Left lung (tissue), 4 donors: ENCODE measurements at regions not wholly inside any gene's neighbourhood (a gene's known extent, or its start where the extent isn't known, plus 50 kb on each side); places are given as distances from the start of the nearest gene placed in this dataset.

ENCODE experiments used
- ATAC-seq: fragments of 200-7000 bp; cut with Tn5 transposase; one replicate; pipeline ENCODE4 v1.9.1; 2020; ENCODE audit warnings: moderate library complexity
- DNase-seq, 4 donors: peaks; one replicate each; pipeline ENCODE4 v3.0.0-alpha.2; 2013 to 2020
- H3K27ac ChIP-seq, 2 donors: fragments of 200-600 bp; sonication (generic) in 1 of 2; one replicate each; pipeline versions ENCODE4 v1.5.0 to v1.8.0; 2020 to 2021
- H3K27me3 ChIP-seq, 2 donors: fragments of 200-600 bp; sonication (generic) in 1 of 2; one replicate each; pipeline versions ENCODE4 v1.5.0 to v1.8.0; 2020 to 2021
- H3K36me3 ChIP-seq, 2 donors: fragments of 200-600 bp; sonication (generic) in 1 of 2; one replicate each; pipeline versions ENCODE4 v1.5.0 to v1.8.0; 2020 to 2021
- H3K4me1 ChIP-seq, 2 donors: fragments of 200-600 bp; one replicate each; pipeline ENCODE4 v1.8.0; 2021
- H3K4me3 ChIP-seq, 2 donors: fragments of 200-600 bp; sonication (generic) in 1 of 2; one replicate each; pipeline versions ENCODE4 v1.5.0 to v1.8.0; 2020 to 2021; ENCODE audit warnings: mild to moderate bottlenecking in 1 of 2
- H3K9me3 ChIP-seq, 2 donors: fragments of 200-600 bp; sonication (generic) in 1 of 2; one replicate each; pipeline versions ENCODE4 v1.5.0 to v1.8.0; 2020 to 2021
- CTCF ChIP-seq, 2 donors: fragments of 200-600 bp; sonication (generic) in 1 of 2; IDR thresholded peaks; one replicate each; pipeline versions ENCODE4 v1.5.0 to v1.8.0; 2021; ENCODE audit warnings: antibody characterized with exemption in 2 of 2
- intact Hi-C, 2 donors: fragments of 100-400 bp; cut with DNase I; formaldehyde crosslinking; loops; one replicate each; pipeline versions ENCODE4 v1.11.2 to v1.14.2; 2022
- donor health status: DM: no; HTN: yes; CAD: no.
- donor health status: DM: no; HTN: no; CAD: no.

- H3K36me3 ChIP-seq, result no peaks in the 10 kb centered on the region
- no peak overlapping the region for H3K27ac ChIP-seq
- H3K4me1 ChIP-seq, result no peaks in the 10 kb centered on the region
- H3K9me3 ChIP-seq, result peaks cover 0 to 11% of the 10 kb centered on the region in 2 donors
- TF ChIP-seq CTCF (IDR thresholded peaks at IDR 0.05), result no peak
- no peaks in the 10 kb centered on the region for H3K27me3 ChIP-seq
- DNase-seq, result no peak
- intact Hi-C loops, result no loop called here
- H3K4me3 ChIP-seq, result no peak overlapping the region
- peak; percentile 14 for ATAC-seq
These were observed 1046.9 kb upstream of the EEF2KMT start for GRCh38 chr16:6144463-6144862.

GRCh38 chr16:6143020-6143419 lies 1045.4 kb upstream of the EEF2KMT start:
- TF ChIP-seq CTCF (IDR thresholded peaks at IDR 0.05), result no peak
- Histone ChIP-seq H3K27me3 (no peaks in the 10 kb centered on the region), H3K4me3 (no peak overlapping the region), H3K36me3 (no peaks in the 10 kb centered on the region), H3K4me1 (no peaks in the 10 kb centered on the region), H3K9me3 (peaks cover 0 to 11% of the 10 kb centered on the region in 2 donors), H3K27ac (no peak overlapping the region)
- DNase-seq (peak in 1 of 4 donors; percentile 36), ATAC-seq (peak; percentile 58)
- intact Hi-C loops, result no loop called here

- Histone ChIP-seq H3K36me3 (no peaks in the 10 kb centered on the region), H3K4me1 (no peaks in the 10 kb centered on the region), H3K4me3 (no peak overlapping the region), H3K9me3 (no peaks in the 10 kb centered on the region), H3K27me3 (no peaks in the 10 kb centered on the region), H3K27ac (no peak overlapping the region)
- TF ChIP-seq CTCF (IDR thresholded peaks at IDR 0.05), result no peak
- intact Hi-C loops, result no loop called here
- ATAC-seq (no peak), DNase-seq (no peak)
These were observed 1035.5 kb upstream of the EEF2KMT start for GRCh38 chr16:6133009-6133557.

GRCh38 chr16:6132121-6132520 lies 1034.5 kb upstream of the EEF2KMT start:
- Histone ChIP-seq H3K4me1 (no peaks in the 10 kb centered on the region), H3K9me3 (no peaks in the 10 kb centered on the region), H3K4me3 (no peak overlapping the region), H3K27ac (no peak overlapping the region), H3K36me3 (no peaks in the 10 kb centered on the region), H3K27me3 (no peaks in the 10 kb centered on the region)
- intact Hi-C loops, result no loop called here
- ATAC-seq, result no peak
- DNase-seq, result no peak
- no peak for TF ChIP-seq CTCF (IDR thresholded peaks at IDR 0.05)

- intact Hi-C loops, result no loop called here
- no peak overlapping the region for H3K27ac ChIP-seq
- H3K9me3 ChIP-seq, result no peaks in the 10 kb centered on the region
- no peaks in the 10 kb centered on the region for H3K4me1 ChIP-seq
- H3K36me3 ChIP-seq, result no peaks in the 10 kb centered on the region
- no peak overlapping the region for H3K4me3 ChIP-seq
- no peak for TF ChIP-seq CTCF (IDR thresholded peaks at IDR 0.05)
- DNase-seq (no peak), ATAC-seq (peak; percentile 25)
- no peaks in the 10 kb centered on the region for H3K27me3 ChIP-seq
These were observed 1034.0 kb upstream of the EEF2KMT start for GRCh38 chr16:6131526-6132050.
